Mucosa of gallbladder (tissue), 1 donor: ENCODE measurements at regions not wholly inside any gene's neighbourhood (a gene's known extent, or its start where the extent isn't known, plus 50 kb on each side); places are given as distances from the start of the nearest gene placed in this dataset.
"Not testable (repeated sequence)": the region's sequence is repeated elsewhere in the genome, so short reads cannot be mapped to it uniquely, and the experiment has no call there.

Experiments
- DNase-seq: peaks from one replicate; pipeline ENCODE4 v3.0.0-alpha.2; 2020; ENCODE audit warnings: low spot score
- donor health status: DM: no; HTN: no; CAD: no.

- no peak for DNase-seq
These were observed 193.0 kb downstream of the FZD1 start for GRCh38 chr7:91457208-91457607.

DNA sequence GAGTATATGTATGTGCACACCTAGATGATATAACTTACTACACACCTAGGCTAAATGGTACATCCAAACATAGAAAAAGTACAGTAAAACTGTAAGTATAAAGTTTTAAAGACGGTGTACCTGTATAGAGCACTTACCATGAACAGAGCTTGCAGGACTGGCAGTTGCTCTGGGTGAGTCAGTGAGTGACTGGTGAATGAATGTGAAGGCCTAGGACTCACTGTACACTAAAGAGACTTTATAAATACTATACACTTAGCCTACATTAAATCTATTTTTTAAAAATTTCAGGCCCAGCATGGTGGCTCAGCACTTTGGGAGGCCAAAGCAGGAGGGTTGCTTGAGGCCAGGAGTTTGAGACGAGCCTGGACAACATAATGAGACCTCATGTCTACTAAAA lies 195.3 kb downstream of the FZD1 start:
- no peak for DNase-seq

- no peak for DNase-seq
These were observed 198.1 kb downstream of the FZD1 start for GRCh38 chr7:91462316-91462715.

- no peak for DNase-seq
These were observed 199.1 kb downstream of the FZD1 start for GRCh38 chr7:91463330-91463729.

- no peak for DNase-seq
These were observed 201.4 kb downstream of the FZD1 start for GRCh38 chr7:91465595-91466061.

DNA sequence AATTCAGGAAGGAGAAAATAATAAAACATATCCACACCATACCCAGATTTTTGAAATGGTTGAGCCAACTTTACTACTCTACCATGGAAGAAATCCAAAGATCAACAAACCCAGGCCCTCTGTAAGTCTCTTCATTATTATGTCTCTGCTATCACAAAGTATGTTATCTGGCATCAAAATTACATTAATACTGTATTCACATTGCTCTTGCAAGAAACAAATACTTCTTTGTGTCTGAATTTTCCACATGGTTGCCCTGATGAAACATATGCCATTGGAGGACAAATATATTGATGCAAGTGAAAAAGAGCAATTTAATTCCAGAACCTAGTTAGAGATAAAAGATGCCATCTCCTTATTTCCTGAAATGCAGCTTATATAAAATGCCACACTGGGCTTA lies 204.0 kb downstream of the FZD1 start:
- no peak for DNase-seq

GRCh38 chr7:91473619-91474018 lies 209.4 kb downstream of the FZD1 start:
- no peak for DNase-seq

DNA sequence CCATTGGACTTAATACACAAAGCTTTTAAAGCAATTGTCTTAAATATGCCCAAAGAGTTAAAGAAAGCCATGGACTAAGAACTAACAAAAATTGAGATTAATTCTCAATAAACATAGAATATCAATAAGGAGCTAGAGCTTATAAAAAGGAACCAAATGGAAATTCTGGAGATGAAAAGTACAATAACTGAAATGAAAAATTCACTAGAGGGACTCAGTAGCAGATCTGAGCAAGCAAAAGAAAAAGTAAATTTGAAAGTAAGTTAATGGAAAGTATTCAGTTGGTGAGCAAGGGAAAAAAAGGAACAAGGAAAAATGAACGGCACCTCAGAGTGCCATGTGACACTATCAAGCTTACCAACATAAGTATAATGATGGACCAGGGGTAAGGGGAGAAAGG lies 209.8 kb downstream of the FZD1 start:
- DNase-seq: no peak

DNA sequence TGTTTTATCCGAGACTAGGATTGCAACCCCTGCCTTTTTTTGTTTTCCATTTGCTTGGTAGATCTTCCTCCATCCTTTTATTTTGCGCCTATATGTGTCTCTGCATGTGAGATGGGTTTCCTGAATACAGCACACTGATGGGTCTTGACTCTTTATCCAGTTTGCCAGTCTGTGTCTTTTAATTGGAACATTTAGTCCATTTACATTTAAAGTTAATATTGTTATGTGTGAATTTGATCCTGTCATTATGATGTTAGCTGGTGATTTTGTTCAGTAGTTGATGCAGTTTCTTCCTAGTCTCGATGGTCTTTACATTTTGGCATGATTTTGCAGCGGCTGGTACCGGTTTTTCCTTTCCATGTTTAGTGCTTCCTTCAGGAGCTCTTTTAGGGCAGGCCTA lies 216.2 kb downstream of the FZD1 start:
- DNase-seq: not testable (repeated sequence)

DNA sequence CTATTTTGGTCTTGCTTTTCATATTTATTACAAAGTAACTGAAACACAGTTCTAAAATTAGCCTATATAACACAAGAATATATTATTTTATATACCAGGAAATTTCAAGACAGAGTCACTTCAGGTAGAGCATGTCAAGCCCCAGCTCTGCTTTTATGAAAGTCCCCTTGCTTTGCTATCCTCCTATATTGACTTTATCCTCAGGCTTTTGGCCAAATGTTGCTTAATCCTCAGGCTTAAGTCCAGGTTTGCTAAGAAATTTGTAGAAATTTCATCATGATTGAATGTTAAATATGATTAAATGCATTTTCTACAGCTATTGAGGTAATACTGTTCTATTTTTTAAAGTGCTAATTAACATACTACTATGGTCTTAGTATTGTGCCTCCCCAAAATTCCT lies 227.6 kb downstream of the FZD1 start:
- no peak for DNase-seq

DNA sequence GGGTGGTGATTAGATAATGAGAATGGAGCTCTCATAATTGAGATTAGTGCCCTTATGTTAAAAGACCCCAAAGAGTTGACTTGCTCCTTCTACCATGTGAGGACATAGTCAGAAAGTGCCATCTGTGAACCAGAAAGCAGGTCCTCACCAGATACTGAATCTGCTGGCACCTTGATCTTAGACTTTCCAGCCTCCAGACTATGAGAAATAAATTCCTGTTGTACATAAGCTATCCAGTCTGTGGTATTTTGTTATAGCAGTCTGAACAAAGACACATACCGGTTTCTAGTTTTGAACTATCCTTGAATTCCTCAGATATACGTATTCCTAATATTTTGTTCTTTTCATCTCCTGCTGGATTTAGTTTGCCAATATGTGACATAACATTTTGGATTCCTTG lies 228.1 kb downstream of the FZD1 start:
- DNase-seq: no peak

DNA sequence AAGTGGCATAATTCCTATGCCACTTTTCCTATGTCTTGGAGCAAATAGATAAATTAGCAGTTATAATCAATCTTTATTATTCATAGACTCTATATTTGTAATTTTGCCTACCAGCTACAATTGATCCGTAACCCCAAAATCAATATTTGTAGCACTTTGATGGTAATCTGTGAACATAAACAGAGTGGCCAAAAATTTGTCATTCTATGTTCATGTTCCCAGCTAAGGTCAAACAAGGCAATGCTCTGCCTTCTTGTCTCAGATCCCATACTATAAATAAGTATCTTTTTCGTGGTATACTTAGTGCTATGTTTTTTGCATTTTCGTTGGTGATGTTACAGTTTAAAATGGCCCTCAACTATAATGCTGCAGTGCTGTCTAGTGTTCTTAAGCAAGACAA lies 228.5 kb downstream of the FZD1 start:
- no peak for DNase-seq

DNA sequence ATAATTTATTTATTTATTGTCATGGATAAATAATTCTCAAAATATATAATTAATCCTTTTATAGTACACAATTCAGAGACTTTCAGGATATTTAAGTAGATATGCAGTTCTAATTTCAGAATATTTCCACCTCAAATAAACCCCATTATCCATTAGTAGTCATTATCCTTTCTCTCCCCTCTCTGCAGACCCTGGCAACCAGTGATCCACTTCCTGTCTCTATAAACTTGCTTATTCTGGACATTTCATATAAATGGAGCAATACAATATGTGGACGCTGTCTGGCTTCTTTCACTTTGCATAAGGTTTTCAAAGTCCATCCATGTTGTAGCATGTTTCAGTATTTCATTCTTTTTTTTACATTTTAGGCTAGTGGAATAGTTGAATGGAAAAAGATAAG lies 230.2 kb downstream of the FZD1 start:
- DNase-seq: no peak

DNA sequence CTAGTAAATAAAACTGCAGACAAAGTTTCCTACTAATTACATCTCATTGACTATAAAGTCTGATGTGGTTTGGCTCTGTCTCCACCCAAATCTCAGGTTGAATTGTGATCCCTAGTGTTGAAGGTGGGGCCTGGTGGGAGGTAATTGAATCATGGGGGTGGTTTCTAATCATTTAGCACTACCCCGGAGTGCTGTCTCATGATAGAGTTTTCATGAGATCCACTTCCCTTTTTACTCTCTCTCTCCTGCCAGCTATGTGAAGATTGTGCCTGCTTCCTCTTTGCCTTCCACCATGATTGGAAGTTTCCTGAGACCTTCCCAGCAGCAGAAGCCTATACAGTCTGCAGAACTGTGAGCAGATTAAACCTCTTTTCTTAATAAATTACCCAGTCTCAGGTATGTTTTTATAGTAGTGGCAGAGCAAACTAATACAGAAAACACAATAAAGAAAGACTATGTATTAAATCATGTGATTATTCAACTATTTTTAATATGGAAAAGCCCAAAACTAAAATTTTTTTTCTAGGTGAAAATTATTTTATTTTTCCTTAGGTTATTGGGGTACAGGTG lies 232.1 kb downstream of the FZD1 start:
- DNase-seq: no peak

GRCh38 chr7:91497277-91497676 lies 233.0 kb downstream of the FZD1 start:
- not testable (repeated sequence) for DNase-seq

DNA sequence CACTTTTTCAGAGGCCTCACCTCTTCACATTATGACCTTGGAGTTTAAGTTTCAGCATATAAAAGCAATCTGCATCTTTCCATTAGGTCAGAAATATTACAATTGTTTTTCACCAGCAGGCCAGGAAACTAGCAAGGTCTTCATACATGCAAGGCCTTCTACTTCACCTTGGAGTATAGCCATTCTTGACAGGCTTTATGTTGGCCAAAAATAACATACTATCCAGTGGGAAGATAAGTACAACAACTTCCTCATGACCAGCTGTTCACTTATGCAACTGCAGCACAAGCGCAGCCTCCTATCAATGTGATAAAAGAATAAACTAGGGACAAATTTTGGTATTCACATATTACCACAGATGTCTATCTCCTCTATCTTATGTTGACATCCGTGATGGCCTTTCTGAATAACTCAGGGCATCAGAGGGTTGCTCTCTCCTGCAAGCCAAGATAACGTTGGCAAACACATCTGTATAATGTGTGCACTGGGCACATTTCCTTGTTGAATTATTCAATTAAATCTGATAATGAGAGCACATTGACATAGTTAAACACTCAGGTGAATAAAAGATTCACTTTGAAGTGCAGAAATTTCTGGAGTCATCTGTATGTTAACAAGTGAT lies 239.8 kb downstream of the FZD1 start:
- DNase-seq: no peak

DNA sequence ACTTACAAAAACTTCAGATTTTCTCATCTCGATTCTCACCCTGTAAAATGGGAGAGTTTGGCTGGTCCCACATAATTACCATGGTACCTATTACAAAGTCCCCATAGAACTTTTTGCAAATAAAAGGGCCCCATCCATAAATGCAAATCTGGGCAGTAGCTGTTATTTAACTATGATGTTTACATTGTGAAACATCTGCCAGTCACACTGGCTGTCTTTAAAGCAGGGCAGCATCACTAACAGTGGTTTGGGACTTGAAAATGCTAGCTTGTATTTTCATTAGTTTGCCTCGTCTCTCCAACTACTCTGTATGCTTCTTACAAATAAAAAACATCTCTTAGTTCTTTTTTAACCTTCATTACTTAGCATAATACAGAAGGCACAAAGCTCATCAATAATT lies 240.7 kb downstream of the FZD1 start:
- no peak for DNase-seq

DNA sequence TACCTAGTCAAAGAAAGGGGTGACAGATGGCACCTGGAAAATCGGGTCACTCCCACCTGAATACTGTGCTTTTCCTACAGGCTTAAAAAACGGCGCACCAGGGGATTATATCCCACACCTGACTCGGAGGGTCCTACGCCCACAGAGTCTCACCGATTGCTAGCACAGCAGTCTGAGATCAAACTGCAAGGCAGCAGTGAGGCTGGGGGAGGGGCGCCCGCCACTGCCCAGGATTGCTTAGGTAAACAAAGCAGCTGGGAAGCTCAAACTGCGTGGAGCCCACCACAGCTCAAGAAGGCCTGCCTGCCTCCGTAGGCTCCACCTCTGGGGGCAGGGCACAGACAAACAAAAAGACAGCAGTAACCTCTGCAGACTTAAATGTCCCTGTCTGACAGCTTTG lies 242.7 kb downstream of the FZD1 start:
- DNase-seq: not testable (repeated sequence)

DNA sequence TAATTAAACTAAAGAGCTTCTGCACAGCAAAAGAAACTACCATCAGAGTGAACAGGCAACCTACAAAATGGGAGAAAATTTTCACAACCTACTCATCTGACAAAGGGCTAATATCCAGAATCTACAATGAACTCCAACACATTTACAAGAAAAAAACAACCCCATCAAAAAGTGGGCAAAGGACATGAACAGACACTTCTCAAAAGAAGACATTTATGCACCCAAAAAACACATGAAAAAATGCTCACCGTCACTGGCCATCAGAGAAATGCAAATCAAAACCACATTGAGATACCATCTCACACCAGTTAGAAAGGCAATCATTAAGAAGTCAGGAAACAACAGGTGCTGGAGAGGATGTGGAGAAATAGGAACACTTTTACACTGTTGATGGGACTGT lies 247.6 kb downstream of the FZD1 start:
- not testable (repeated sequence) for DNase-seq

DNA sequence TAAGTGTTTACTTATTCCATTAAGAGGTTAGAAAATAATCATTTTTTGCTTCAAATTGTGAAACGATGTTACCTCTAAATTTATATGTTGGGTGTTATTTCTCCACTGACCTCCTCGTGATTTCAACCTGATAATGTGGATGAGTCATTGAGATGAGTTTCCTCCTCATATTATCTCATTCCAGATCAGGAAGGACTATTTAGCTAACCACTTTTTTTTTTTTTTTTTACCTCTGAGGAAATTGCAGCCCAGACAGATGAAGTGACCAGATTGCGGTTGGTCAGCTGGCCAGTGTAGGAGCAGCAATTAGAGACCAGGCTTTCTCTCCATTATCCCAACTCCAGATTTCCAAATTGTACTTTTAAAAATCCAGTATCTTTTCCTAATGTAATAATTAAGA lies 248.7 kb downstream of the FZD1 start:
- no peak for DNase-seq

- DNase-seq: no peak
These were observed 250.4 kb downstream of the FZD1 start for GRCh38 chr7:91514591-91514990.

GRCh38 chr7:91515961-91516360 lies 251.7 kb downstream of the FZD1 start:
- DNase-seq: no peak

DNA sequence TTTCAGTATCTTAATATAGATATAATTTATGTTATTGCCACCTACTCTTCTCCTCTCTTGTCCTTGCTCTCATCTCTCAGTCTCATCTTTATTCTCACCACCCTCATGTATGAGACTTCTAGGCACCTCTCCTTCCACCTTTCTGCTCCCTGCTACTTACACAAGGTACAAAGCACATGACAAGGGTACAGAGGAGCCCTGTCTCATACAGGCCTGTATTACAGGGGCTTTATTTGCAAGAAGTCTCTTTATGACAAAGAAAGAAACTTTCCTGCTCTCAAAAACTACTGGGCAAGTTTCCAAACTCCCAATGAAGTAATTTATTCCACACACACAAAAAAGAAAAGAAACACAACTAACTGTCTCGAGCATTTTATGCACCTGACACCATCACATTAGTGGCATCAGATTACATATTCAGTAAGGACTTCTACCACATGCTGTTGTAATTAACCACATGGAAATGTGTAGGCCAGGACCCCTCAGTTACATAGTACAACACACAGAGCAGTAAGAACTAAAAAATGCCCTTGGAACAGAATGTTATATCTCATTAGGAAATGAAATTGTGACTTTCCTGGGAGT lies 253.1 kb downstream of the FZD1 start:
- DNase-seq: no peak

GRCh38 chr7:91518058-91518457 lies 253.8 kb downstream of the FZD1 start:
- DNase-seq: no peak
